GM18519 (cell line): ENCODE measurements at regions not wholly inside any gene's neighbourhood (a gene's known extent, or its start where the extent isn't known, plus 50 kb on each side); places are given as distances from the start of the nearest gene placed in this dataset.
"Not testable (repeated sequence)": the region's sequence is repeated elsewhere in the genome, so short reads cannot be mapped to it uniquely, and the experiment has no call there.

Source experiments
- ATAC-seq: cut with Tn5 transposase; IDR thresholded peaks from one replicate; pipeline ENCODE4 v1.9.1; 2021; ENCODE audit warnings: mild to moderate bottlenecking, moderate library complexity; ENCODE audit not compliant: unreplicated experiment, low FRiP score

DNA sequence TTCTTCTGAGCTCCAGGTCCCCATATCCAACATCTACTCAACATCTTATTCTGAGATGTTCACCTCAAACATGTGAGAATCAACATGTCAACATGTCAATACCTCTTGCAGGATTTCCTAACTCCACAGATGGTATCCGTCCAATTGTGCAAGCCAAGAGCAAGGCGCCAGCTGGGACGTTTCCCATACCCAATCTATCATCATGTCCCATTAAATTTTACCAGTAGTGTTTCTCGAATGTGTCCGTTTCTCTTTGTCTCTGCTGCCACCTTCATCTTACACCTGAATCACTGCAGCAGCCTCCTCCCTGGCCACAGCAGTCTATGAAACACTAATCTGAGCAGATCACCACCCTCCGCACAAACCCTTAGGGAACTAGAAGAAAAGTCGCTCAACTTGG lies 78.0 kb upstream of the RPS6KA2 start:
- ATAC-seq: no peak

DNA sequence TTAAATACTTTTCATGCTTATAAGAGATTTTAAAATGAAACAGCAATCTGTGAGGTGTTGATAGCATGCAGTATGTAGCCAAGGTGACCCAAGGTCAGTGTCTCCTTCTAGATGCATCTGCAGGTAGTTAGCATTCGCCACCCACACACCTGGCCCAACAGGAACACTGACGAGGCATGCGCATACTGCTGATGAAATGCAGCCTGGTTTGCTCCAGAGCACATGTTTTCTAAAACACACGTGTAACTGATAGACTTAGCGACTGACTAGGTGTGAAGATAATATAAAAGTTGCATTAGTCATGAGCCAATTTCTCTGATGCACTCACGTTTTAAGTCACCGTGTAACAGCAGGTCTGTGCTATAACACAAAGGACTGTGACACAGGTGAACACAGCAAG lies 77.1 kb upstream of the RPS6KA2 start:
- ATAC-seq: no peak

DNA sequence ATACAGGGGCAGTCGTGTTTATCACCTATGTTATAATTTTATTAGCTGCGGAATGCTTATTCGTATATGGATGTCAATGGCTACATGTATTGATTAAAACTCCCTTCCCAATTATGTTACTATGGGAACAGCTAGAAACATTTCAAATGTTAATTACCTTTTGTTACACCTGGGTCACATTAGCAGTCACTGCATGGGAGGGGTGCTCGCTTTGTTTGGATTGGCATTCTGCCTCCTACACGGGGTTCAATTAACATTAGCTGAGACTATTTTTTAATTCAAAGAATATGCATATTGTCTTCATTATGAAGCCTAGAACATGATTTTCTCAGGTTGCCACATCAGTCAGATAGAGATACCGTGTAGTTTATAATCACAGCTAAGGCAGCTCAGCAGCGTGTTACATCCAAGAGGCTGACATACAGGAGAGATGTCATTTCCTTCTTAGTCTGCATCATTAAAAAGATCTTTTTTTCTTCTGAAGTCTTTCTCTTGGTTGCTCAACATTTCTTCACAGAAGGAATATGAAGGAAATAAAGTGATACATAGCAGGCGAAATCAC lies 76.2 kb upstream of the RPS6KA2 start:
- no peak for ATAC-seq

DNA sequence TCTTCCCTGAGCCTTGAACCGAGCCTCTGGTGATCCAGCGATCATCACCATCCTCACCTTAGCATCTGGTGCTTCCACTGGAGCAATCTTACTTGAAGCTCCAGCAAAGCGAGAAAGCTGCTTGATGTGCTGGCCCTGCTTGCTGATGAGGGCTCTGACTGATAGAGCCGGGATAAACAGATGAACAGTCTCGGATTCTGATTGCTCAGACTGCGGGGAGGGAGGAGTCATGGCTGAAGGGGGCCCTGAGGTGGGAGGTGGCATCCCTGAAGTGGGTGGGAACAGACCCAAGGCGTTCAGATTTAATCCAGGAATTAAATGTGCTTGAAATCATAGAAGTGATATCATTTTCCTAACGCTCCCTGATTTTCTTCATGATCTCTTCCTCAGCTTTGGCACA lies 74.4 kb upstream of the RPS6KA2 start:
- not testable (repeated sequence) for ATAC-seq

DNA sequence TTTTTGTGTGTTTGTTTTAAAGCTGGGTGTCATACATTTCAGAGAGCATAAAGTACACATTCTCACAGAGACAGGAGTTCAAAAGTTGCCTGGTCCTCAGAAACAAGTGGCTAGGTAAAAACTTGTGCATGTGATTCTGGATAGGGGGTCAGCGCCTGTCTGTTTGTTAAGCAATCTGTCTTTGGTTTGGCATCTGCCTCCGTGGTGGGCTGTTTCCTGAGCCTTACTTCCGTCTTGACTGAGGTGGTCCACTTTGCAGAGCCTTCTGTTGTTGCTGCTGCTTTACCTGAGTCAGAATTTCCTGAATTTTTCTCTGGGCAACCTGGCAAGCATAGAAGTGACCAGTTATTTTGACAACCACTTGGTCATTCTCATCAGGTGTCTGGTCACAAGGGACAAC lies 73.8 kb upstream of the RPS6KA2 start:
- ATAC-seq: not testable (repeated sequence)

DNA sequence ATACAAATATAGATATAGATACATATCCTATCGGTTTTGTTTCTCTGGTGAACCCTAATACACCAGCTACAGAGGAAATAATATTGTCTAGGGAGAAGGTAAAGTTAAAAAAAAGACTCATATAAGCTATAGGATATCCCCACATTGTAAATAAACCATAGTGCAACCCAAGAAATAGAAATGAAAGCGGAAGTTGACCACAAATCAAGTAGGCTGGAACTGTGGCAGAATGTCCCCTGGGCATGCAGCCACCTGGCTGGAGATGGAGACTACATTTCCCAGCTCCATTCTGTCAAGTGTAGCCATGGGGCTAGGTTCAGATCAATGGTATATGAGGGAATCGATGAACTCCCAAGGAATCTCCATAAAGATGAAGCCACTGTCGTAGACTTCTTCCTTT lies 70.1 kb upstream of the RPS6KA2 start:
- ATAC-seq: no peak

DNA sequence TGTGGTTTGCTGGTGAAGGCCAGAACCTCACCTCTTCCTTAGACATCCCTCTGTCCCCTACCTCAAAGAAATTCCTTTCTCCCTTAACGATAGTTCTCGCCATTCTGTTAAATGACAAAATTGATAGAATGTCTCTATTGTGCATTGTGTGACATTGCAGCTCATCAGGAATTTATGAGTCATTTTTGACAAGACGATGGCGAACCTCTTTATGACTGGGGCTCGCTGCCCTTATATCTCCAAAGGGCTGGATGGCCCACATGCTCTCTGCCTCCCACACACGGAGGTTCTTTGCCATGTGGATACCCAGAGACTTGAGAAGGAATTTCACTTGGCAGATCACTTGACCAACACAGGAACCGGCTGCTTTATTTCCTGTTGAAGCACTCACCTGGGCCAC lies 66.8 kb upstream of the RPS6KA2 start:
- ATAC-seq: no peak

DNA sequence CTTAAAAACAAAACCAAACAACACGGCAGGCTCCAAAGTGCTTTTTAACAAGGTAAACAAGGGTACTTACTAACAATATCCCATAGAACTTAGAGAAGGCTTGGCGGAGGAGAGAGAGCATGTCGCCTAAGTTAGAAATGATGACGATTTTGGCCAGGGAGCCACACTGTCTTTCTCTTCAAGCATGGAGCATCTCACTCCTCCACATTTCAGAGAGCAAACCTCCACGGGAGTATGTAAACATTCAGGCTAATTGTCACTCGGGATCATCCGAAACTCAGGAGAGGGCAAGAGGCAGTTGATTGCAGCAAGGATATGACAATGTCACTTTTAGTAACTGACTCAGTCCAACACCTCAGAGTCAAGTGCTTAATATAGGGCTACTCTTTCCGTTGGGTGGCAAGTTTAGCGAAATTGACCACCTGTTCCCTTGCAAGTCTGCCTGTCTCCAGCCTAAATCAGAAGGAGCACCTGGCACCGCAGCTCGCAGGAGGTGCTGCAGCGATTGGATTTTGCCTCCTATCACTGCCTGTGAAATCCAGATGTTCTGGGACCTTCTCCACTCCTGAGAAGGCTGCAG lies 65.8 kb upstream of the RPS6KA2 start:
- ATAC-seq: no peak

DNA sequence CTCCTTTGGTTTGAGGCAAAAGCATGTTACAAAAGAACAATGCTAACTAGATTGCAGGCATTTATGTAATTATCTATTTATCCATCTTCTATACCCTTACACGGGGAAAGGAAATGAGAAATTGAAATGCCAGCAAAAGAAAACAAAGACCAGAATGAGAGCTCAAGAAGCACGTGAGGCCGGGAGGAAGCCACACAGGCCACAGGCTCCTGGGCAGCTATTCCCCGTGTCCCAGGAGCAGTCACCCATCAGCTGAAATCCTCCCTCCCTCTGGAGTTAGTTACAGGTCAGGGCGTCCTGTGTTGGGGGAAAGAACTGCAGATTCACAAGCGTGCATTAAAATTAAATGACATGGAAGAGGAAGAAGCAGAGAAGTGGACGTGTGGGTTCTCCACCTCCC lies 64.7 kb upstream of the RPS6KA2 start:
- ATAC-seq: no peak

DNA sequence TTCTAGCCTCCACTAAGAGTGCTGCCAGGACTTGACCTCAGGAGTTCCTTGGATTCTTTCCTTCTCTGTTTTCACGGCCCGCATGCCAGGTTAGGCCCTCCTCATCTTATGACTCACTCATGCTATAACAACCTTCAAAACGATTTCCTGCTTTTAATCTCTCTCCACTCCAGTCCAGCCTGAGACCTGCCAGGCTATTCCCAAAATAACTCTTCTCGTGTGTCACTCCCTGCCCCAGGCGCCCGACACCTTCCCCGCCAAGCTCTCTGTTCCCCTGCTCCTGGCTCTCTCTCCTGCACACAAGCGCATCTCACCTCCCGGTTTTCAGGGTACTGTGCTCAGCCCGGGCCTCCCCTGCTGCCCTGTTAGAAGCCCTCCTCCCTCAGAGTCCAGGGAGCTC lies 64.1 kb upstream of the RPS6KA2 start:
- ATAC-seq: no peak

DNA sequence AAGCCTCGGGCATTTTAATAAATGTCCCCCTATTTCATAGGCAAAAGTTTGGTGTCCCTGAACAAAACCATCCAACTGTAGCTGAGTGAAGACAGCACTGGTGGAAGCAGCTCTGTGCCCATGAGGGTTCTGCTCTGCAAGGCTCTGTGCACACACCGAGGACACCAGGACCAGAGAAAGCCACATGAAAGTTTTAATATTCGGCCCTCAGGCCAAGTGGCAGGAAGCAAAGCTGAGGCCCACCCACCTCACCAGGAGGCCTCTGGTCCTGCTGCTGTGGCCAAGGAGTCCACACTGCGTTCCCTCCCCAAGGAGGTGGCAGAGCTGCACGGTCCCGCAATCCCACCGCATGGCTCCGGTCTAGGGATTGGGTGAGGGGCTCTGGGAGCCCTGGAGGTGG lies 62.6 kb upstream of the RPS6KA2 start:
- no peak for ATAC-seq

DNA sequence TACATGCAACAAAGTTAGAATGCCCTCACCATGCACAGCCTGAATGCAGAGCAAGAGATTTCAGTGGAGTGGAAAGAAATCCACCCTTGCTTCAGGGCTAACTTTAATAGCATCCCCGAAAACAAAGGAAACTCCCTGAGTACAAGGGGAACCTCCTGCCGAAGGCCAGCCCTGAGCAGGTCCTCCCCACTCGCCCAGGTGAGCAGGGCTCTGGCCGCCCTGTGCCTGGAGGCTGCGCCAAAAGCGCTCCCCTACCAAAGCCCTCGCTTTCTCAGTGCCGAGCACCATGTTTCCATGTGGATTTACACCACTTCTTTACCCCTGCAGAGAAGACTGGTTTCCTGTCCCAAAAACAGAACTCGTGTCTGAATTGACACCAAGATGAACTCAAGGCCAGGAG lies 61.9 kb upstream of the RPS6KA2 start:
- ATAC-seq: no peak

DNA sequence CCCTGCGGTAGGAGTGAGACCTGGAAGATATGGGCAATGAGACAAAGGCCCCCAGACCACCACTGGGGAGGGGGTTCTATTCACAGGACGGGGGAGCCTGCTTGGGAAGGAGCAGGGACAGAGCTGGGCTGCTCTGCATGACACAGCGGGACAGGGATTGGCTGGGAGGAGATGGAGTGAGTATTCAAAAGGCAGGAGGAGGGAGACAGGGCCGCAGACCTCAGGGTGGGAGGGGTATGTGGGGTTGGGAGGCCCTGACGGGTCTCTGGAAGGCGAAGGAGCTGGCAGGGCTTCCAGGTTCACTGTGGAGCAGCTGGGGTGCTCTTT lies 60.8 kb upstream of the RPS6KA2 start:
- ATAC-seq: no peak

DNA sequence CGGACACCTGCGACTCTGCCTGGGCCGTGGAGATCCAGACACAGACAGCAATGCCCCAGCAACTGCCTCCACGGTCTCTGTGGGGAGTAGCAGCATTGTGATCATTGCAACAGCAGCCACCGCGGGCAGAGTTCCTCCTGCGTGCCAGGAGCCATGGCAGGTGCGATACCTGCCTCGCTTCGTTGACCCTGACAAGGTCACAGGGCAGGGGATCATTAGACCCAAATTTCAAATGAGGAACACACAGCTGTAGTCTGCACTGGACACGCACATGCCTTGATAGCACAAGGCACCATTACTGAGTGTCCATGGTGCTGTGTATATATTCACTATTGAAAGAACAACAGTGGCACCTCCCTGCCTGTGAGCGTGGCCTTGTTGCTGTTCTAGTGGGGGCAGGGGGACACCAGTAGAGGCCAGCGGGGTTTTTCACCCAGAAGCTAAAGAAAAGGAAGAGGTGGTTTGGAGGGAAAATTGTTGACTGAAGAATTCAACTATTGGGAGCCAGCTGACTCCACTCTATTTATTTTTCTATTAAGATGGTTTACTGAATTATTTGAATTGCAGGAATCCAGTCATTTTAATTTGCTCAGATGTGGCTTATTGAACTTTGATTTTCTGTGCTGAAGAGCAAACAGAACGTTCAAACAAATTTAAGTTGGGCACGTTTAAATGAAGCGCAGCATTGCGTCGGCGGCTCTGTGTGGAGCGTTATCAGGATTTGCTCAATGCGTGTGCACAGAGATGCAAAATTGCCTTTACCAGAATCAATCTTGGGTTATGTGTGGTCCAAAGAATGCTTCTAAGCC lies 60.2 kb upstream of the RPS6KA2 start:
- no peak for ATAC-seq

DNA sequence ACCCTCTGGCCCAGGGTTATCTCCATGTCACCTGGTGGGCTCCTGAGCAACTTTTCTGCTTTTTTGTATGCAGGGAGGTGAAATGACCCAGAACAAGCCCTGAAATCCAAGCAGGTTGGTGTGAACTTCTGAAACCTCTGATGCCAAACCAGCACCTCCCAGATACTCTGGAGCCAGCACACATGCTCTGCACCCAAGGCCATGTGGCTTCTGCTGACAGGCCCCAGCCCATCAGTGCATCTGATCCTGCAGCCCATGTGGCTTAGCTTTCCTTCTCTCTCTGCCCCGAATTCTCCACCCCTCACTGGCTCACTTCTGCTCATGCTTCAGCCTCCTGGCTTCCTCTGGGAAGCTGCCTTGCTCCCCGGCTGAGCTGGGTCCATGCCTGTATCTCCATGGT lies 59.3 kb upstream of the RPS6KA2 start:
- ATAC-seq: no peak

DNA sequence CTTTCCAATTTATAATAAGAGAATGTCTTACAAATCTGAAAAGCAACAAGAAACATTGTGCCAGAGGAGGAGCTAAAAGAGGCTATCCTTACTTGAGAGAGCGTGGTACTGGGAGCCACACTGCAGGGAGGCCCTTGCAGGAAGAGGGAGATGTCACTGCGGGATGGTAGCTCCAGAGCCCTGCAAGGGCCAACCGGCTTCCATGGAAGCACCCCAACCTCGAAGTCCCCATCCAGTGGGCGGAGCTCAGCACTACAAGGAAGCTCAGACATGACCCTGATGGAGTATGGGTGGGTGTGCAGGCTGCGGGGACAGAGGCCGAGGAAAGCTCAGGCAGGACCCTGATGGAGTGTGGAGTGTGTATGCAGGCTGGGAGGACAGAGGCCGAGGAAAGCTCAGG lies 57.8 kb upstream of the RPS6KA2 start:
- no peak for ATAC-seq

DNA sequence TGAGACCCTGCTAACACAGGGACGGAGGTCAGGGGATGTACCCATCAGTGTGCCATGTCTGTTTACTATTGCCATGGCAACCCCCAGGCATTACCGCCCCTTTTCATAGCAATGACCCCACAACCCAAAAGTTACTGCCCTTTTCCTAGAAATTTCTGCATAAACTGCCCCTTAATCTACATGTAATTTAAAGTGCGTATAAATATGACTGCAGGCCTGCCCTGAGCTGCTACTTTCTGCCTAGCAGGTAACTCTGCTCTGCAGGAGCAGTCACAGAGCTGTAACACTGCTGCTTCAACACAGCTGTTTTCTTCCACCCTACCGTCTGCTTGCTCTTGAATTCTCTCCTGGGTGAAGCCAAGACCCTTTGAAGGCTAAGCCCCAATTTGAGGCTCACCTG lies 57.1 kb upstream of the RPS6KA2 start:
- no peak for ATAC-seq

DNA sequence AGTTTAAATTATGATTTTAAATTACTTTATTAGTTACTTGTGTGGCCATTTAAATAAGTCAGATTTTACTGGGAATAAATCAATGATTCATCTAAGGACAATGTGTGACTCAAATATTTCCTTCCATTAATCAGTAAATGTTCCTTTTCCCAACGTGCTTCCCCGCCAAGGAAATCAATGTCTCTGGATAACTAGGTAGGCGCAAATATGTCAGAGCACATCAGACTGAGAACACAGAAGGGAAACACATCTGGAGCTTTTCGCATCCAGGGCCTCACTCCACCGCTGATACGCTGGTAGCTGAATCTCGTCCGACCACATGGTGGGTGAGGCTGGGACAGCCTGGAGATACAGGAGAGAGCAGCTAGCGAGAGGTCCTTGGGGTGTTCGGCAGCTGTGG lies 56.4 kb upstream of the RPS6KA2 start:
- ATAC-seq: no peak

DNA sequence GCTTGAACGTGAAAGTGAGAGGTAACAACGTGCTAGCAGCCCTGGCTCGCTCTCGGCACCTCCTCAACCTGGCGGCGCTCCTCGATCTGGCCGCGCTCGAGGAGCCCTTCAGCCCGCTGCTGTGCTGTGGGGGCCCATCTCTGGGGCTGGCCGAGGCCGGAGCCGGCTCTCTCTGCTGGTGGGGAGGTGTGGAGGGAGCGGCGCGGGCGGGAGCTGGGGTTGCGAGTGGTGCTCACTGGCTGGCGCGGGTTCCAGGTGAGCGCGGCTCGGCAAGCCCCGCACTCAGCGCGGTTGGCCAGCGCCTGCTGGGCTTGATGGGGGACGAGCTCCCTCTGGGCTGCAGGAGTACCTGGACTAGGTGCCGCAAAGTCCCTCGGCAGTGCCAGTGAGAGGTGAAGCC lies 52.5 kb upstream of the RPS6KA2 start:
- ATAC-seq: no peak

DNA sequence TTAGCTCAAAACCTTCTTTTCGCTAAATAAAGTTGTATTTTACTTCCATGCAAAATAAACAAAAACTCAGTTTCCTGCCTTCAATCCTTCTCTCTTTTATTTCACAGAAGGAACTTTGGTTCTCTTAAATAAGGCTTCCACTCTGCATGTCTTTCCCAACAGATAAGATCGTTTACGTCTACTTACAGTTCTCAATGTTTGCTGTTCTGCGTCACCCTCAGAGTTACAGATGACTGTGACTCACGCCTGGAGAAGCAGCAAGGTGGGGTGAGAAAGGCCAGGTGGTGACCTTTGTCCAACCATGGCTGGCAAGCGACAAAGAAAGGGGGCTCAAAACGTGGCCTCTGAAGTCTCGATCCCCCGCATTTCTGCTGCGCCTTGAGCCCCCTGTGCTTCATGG lies 51.4 kb upstream of the RPS6KA2 start:
- ATAC-seq: no peak

DNA sequence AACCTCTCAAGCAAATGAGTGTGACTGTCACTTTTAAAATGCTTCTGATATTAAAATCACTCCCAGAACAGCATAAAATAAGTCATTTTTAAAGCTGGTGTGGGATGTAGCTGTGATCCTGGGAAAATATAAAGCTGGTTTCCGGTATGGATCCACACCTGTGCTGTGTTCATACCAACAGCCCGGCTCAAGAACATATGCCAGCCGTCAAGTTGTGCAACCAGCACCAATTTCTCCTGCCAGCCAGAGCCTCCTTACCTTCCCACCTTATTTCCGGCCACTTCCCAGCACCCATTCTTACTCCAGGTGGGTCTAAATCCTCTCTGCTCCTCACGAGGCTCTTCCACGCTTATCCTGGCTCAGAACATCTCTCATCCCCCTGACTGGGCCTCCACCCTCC lies 50.9 kb upstream of the RPS6KA2 start:
- ATAC-seq: no peak
